Mesothelial cell of epicardium (in vitro differentiated cells): ENCODE measurements at regions not wholly inside any gene's neighbourhood (a gene's known extent, or its start where the extent isn't known, plus 50 kb on each side); places are given as distances from the start of the nearest gene placed in this dataset.

ENCODE experiments used
- DNase-seq, 2 experiments: peaks; one replicate each; pipeline ENCODE4 v3.0.0; 2021; ENCODE audit warnings: low spot score in 2 of 2; ENCODE audit not compliant: unreplicated experiment in 2 of 2
- H3K27ac Mint-ChIP-seq: 2 replicates; pipeline ENCODE4 v1.8.0; 2021; ENCODE audit warnings: mixed read lengths
- H3K27me3 Mint-ChIP-seq: 2 replicates; pipeline ENCODE4 v1.8.0; 2021; ENCODE audit warnings: low read depth, mixed read lengths
- H3K36me3 Mint-ChIP-seq: 2 replicates; pipeline ENCODE4 v1.8.0; 2021; ENCODE audit warnings: mixed read lengths
- H3K4me1 Mint-ChIP-seq: 2 replicates; pipeline ENCODE4 v1.8.0; 2021; ENCODE audit warnings: mixed read lengths
- H3K4me3 Mint-ChIP-seq: 2 replicates; pipeline ENCODE4 v1.8.0; 2021; ENCODE audit warnings: mild to moderate bottlenecking, moderate library complexity, mixed read lengths
- H3K9me3 Mint-ChIP-seq: 2 replicates; pipeline ENCODE4 v1.8.0; 2021; ENCODE audit warnings: mixed read lengths
- CTCF ChIP-seq: fragments of 200-600 bp; sonication (generic); IDR thresholded peaks from one replicate; pipeline ENCODE4 v1.5.0; 2021; ENCODE audit warnings: antibody characterized with exemption; ENCODE audit not compliant: unreplicated experiment

- no peak for DNase-seq
- TF ChIP-seq CTCF: no peak
- Mint-ChIP-seq H3K9me3 (no peaks in the 10 kb centered on the region), H3K36me3 (no peaks in the 10 kb centered on the region), H3K4me1 (peaks cover 28% of the 10 kb centered on the region), H3K27me3 (peaks cover 22% of the 10 kb centered on the region), H3K27ac (no peak overlapping the region), H3K4me3 (no peak overlapping the region)
These were observed 790.9 kb downstream of the UQCRFS1 start for GRCh38 chr19:28422046-28422445.

- no peak for DNase-seq
- no peak overlapping the region for H3K4me3 Mint-ChIP-seq
- H3K27ac Mint-ChIP-seq: no peak overlapping the region
- peaks cover 23% of the 10 kb centered on the region for H3K27me3 Mint-ChIP-seq
- TF ChIP-seq CTCF: no peak
- H3K4me1 Mint-ChIP-seq: peaks cover 25% of the 10 kb centered on the region
- peaks cover 4% of the 10 kb centered on the region for H3K9me3 Mint-ChIP-seq
- no peaks in the 10 kb centered on the region for H3K36me3 Mint-ChIP-seq
These were observed 792.0 kb downstream of the UQCRFS1 start for GRCh38 chr19:28420811-28421550.

- no peak for TF ChIP-seq CTCF
- no peak overlapping the region for H3K27ac Mint-ChIP-seq
- H3K4me1 Mint-ChIP-seq: peaks cover 10% of the 10 kb centered on the region
- peaks cover 4% of the 10 kb centered on the region for H3K9me3 Mint-ChIP-seq
- peaks cover 31% of the 10 kb centered on the region for H3K27me3 Mint-ChIP-seq
- DNase-seq: no peak
- no peak overlapping the region for H3K4me3 Mint-ChIP-seq
- no peaks in the 10 kb centered on the region for H3K36me3 Mint-ChIP-seq
These were observed 793.6 kb downstream of the UQCRFS1 start for GRCh38 chr19:28419312-28419711.

GRCh38 chr19:28417361-28417760, 795.6 kb downstream of the UQCRFS1 start:
- Mint-ChIP-seq H3K36me3 (no peaks in the 10 kb centered on the region), H3K27ac (no peak overlapping the region), H3K4me1 (no peaks in the 10 kb centered on the region), H3K9me3 (peaks cover 4% of the 10 kb centered on the region), H3K27me3 (peaks cover 31% of the 10 kb centered on the region), H3K4me3 (no peak overlapping the region)
- no peak for DNase-seq
- TF ChIP-seq CTCF: no peak

GRCh38 chr19:28416245-28416644, 796.7 kb downstream of the UQCRFS1 start:
- Mint-ChIP-seq H3K27ac (no peak overlapping the region), H3K27me3 (peaks cover 32% of the 10 kb centered on the region), H3K9me3 (peaks cover 4% of the 10 kb centered on the region), H3K36me3 (no peaks in the 10 kb centered on the region), H3K4me3 (no peak overlapping the region), H3K4me1 (no peaks in the 10 kb centered on the region)
- no peak for DNase-seq
- no peak for TF ChIP-seq CTCF
